Tibial nerve (tissue), 4 donors: ENCODE measurements at regions not wholly inside any gene's neighbourhood (a gene's known extent, or its start where the extent isn't known, plus 50 kb on each side); places are given as distances from the start of the nearest gene placed in this dataset.

Source experiments
- EP300 ChIP-seq, 2 donors: sonication (generic); formaldehyde crosslinking; IDR thresholded peaks; one replicate each; pipeline ENCODE4 v1.6.1; 2017; ENCODE audit warnings: antibody characterized with exemption in 2 of 2, mild to moderate bottlenecking in 1 of 2
- POLR2A ChIP-seq, 2 donors: fragments of 450-650 bp; IDR thresholded peaks; one replicate each; pipeline ENCODE4 v1.6.1; 2017; ENCODE audit warnings: antibody characterized with exemption in 2 of 2, mild to moderate bottlenecking in 2 of 2, moderate library complexity in 2 of 2
- TF ChIP-seq, protein P1 (sequence below), 5 experiments: fragments of 200-600 bp in 3 of 5; fragments of 450-650 bp in 2 of 5; sonication (generic) in 3 of 5; IDR thresholded peaks; one replicate each; pipeline ENCODE4 v1.5.1; 2016 to 2019; ENCODE audit warnings: antibody characterized with exemption in 5 of 5, mild to moderate bottlenecking in 3 of 5, moderate library complexity in 2 of 5

DNA sequence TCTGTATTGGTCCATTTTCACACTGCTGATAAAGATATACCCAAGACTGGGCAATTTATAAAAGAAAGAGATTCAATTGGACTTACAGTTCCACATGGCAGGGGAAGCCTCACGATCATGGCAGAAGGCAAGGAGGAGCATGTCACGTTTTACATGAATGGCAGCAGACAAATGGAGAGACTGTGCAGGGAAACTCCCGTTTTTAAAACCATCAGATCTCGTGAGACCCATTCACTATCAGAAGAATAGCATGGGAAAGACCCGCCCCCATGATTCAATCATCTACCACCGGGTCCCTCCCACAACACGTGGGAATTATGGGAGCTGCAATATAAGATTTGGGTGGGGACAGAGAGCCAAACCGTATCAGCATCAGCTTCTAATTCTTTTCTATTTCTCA, 217.0 kb downstream of the ANAPC1 start:
- TF ChIP-seq, protein P1, sequence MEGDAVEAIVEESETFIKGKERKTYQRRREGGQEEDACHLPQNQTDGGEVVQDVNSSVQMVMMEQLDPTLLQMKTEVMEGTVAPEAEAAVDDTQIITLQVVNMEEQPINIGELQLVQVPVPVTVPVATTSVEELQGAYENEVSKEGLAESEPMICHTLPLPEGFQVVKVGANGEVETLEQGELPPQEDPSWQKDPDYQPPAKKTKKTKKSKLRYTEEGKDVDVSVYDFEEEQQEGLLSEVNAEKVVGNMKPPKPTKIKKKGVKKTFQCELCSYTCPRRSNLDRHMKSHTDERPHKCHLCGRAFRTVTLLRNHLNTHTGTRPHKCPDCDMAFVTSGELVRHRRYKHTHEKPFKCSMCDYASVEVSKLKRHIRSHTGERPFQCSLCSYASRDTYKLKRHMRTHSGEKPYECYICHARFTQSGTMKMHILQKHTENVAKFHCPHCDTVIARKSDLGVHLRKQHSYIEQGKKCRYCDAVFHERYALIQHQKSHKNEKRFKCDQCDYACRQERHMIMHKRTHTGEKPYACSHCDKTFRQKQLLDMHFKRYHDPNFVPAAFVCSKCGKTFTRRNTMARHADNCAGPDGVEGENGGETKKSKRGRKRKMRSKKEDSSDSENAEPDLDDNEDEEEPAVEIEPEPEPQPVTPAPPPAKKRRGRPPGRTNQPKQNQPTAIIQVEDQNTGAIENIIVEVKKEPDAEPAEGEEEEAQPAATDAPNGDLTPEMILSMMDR (IDR thresholded peaks at IDR 0.05) = no peak
- no peak for TF ChIP-seq POLR2A (IDR thresholded peaks at IDR 0.05)
- no peak for TF ChIP-seq EP300 (IDR thresholded peaks at IDR 0.05)
